ENCODE measurements at regions not wholly inside any gene's neighbourhood (a gene's known extent, or its start where the extent isn't known, plus 50 kb on each side); places are given as distances from the start of the nearest gene placed in this dataset.

DNA sequence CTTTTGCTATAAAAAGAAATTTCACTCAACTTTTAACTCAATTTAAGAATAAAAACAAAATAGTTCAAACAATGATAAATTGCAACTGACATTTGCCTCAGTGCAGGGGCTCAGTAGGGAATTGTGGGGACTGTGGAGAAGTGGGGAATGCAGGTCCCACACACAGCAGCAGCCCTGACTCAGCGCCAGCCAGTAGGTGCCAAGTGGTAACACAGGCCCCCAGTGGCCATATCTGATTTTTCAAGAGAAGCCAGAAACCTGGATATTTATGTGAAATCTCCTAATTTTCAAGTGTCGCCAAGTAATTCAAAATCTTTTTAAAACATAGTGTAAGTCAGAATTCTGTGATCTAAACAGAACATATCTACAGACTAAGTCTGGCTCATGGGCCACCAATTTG, 186.3 kb downstream of the EN1 start:
- Histone ChIP-seq H3K4me2 (no peak overlapping the region), H3F3A (replicated peaks; ENCODE audit: insufficient read depth) (peaks cover 5% of the 10 kb centered on the region), H3K27me3 (ENCODE audit: insufficient read depth) (no peaks in the 10 kb centered on the region), H3K9me3 (no peaks in the 10 kb centered on the region), H3K36me3 (replicated peaks in 1 of 2; ENCODE audit: control insufficient read depth in 1 of 2, insufficient read depth in 2 of 2, low read length in 1 of 2) (no peaks in the 10 kb centered on the region), H3K27ac (ENCODE audit: low read depth in 2 of 2, low read length in 1 of 2) (no peak overlapping the region), H3K4me1 (ENCODE audit: control insufficient read depth in 1 of 2, insufficient read depth in 2 of 2, low read depth in 1 of 2, low read length in 1 of 2) (peaks cover 0 to 1% of the 10 kb centered on the region in 2 experiments; a peak in 1 of 4 replicates), H3K9ac (no peak overlapping the region), H3K4me3 (ENCODE audit: low read depth in 2 of 2, low read length in 1 of 2) (no peak overlapping the region), H2AFZ (ENCODE audit: low read depth) (no peak overlapping the region), H3K9me2 (no peaks in the 10 kb centered on the region), H4K20me1 (ENCODE audit: insufficient read depth) (no peaks in the 10 kb centered on the region), H3K79me2 (ENCODE audit: insufficient read depth) (no peaks in the 10 kb centered on the region)
- no peak for DNase-seq
- 96% methylated on average over 2 of the region's 2 CpGs for WGBS (ENCODE audit: low lambda C conversion rate)
- POLR2A ChIA-PET, result no interaction called here
- CTCF ChIA-PET, result no interaction called here
- TF ChIP-seq, protein P1, sequence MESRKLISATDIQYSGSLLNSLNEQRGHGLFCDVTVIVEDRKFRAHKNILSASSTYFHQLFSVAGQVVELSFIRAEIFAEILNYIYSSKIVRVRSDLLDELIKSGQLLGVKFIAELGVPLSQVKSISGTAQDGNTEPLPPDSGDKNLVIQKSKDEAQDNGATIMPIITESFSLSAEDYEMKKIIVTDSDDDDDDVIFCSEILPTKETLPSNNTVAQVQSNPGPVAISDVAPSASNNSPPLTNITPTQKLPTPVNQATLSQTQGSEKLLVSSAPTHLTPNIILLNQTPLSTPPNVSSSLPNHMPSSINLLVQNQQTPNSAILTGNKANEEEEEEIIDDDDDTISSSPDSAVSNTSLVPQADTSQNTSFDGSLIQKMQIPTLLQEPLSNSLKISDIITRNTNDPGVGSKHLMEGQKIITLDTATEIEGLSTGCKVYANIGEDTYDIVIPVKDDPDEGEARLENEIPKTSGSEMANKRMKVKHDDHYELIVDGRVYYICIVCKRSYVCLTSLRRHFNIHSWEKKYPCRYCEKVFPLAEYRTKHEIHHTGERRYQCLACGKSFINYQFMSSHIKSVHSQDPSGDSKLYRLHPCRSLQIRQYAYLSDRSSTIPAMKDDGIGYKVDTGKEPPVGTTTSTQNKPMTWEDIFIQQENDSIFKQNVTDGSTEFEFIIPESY (IDR thresholded peaks at IDR 0.05; ENCODE audit: borderline replicate concordance, low read depth), result no peak
- TF ChIP-seq, protein P2, sequence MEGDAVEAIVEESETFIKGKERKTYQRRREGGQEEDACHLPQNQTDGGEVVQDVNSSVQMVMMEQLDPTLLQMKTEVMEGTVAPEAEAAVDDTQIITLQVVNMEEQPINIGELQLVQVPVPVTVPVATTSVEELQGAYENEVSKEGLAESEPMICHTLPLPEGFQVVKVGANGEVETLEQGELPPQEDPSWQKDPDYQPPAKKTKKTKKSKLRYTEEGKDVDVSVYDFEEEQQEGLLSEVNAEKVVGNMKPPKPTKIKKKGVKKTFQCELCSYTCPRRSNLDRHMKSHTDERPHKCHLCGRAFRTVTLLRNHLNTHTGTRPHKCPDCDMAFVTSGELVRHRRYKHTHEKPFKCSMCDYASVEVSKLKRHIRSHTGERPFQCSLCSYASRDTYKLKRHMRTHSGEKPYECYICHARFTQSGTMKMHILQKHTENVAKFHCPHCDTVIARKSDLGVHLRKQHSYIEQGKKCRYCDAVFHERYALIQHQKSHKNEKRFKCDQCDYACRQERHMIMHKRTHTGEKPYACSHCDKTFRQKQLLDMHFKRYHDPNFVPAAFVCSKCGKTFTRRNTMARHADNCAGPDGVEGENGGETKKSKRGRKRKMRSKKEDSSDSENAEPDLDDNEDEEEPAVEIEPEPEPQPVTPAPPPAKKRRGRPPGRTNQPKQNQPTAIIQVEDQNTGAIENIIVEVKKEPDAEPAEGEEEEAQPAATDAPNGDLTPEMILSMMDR (IDR thresholded peaks at IDR 0.05), result peak; percentile 34; the same call in 1 of the 2 replicates

DNA sequence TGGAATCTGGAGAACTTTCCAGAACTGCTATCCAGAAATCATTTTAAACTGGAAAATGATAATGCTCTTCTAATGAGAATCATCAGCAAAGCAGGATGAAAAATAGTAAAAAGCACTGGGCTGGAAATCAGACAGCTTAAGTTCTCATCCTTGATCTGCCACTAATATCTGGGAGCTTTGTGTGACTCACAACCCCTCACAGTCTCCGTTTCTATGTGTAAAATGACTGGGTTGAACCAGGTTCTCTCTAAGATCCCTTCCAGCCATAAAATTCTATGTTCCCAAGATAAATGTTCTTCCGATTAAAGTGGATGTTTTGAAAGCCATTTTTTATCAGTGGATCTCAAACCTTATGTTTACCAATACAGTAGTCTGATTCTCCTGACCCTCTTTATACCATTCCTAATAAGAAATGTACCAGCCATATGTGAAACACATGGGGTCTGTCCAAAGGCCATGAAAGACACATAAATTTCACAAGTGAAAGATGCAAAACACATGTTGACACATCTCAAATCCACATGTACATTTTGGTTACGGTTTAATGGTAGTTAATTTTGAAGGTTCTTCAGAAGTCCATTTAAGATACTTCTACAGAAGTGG, 188.8 kb downstream of the EN1 start:
- Histone ChIP-seq H4K20me1 (ENCODE audit: insufficient read depth) (no peaks in the 10 kb centered on the region), H3K36me3 (replicated peaks in 1 of 2; ENCODE audit: control insufficient read depth in 1 of 2, insufficient read depth in 2 of 2, low read length in 1 of 2) (no peaks in the 10 kb centered on the region), H3K4me1 (ENCODE audit: control insufficient read depth in 1 of 2, insufficient read depth in 2 of 2, low read depth in 1 of 2, low read length in 1 of 2) (no peaks in the 10 kb centered on the region), H3K27me3 (ENCODE audit: insufficient read depth) (no peaks in the 10 kb centered on the region), H2AFZ (ENCODE audit: low read depth) (no peak overlapping the region), H3K4me2 (no peak overlapping the region), H3K27ac (ENCODE audit: low read depth in 2 of 2, low read length in 1 of 2) (no peak overlapping the region), H3K9me2 (no peaks in the 10 kb centered on the region), H3K9ac (no peak overlapping the region), H3K79me2 (ENCODE audit: insufficient read depth) (no peaks in the 10 kb centered on the region), H3K9me3 (no peaks in the 10 kb centered on the region), H3F3A (replicated peaks; ENCODE audit: insufficient read depth) (no peaks in the 10 kb centered on the region), H3K4me3 (ENCODE audit: low read depth in 2 of 2, low read length in 1 of 2) (no peak overlapping the region)
- no peak for DNase-seq
- CTCF ChIA-PET, result no interaction called here
- POLR2A ChIA-PET, result no interaction called here
- WGBS (ENCODE audit: low lambda C conversion rate), result 50% methylated on average over 3 of the region's 3 CpGs
- TF ChIP-seq GABPA (IDR thresholded peaks at IDR 0.05; ENCODE audit: low read depth) (no peak), TAF1 (IDR thresholded peaks at IDR 0.05; ENCODE audit: borderline replicate concordance, low read depth, low read length) (no peak), TEAD4 (IDR thresholded peaks at IDR 0.05; ENCODE audit: borderline replicate concordance, insufficient read depth) (no peak), MEF2A (IDR thresholded peaks at IDR 0.05; ENCODE audit: borderline replicate concordance, low read depth) (no peak), RCOR1 (IDR thresholded peaks at IDR 0.05; ENCODE audit: low read length) (no peak), NFIC (IDR thresholded peaks at IDR 0.05; ENCODE audit: borderline replicate concordance) (no peak), SIN3A (IDR thresholded peaks at IDR 0.05; ENCODE audit: borderline replicate concordance, low read depth, low read length) (no peak), JUND (IDR thresholded peaks at IDR 0.05) (no peak), RAD21 (IDR thresholded peaks at IDR 0.05; ENCODE audit: low read length) (no peak)
- TF ChIP-seq, protein P2 (IDR thresholded peaks at IDR 0.05), result no peak
- TF ChIP-seq, protein P3, sequence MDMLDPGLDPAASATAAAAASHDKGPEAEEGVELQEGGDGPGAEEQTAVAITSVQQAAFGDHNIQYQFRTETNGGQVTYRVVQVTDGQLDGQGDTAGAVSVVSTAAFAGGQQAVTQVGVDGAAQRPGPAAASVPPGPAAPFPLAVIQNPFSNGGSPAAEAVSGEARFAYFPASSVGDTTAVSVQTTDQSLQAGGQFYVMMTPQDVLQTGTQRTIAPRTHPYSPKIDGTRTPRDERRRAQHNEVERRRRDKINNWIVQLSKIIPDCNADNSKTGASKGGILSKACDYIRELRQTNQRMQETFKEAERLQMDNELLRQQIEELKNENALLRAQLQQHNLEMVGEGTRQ (IDR thresholded peaks at IDR 0.05; ENCODE audit: borderline replicate concordance, low read depth, low read length), result no peak
- TF ChIP-seq, protein P4, sequence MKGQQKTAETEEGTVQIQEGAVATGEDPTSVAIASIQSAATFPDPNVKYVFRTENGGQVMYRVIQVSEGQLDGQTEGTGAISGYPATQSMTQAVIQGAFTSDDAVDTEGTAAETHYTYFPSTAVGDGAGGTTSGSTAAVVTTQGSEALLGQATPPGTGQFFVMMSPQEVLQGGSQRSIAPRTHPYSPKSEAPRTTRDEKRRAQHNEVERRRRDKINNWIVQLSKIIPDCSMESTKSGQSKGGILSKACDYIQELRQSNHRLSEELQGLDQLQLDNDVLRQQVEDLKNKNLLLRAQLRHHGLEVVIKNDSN (IDR thresholded peaks at IDR 0.05; ENCODE audit: borderline replicate concordance, low read depth), result no peak
